ENCODE measurements at regions not wholly inside any gene's neighbourhood (a gene's known extent, or its start where the extent isn't known, plus 50 kb on each side); places are given as distances from the start of the nearest gene placed in this dataset.
"Not testable (repeated sequence)": the region's sequence is repeated elsewhere in the genome, so short reads cannot be mapped to it uniquely, and the experiment has no call there.

DNA sequence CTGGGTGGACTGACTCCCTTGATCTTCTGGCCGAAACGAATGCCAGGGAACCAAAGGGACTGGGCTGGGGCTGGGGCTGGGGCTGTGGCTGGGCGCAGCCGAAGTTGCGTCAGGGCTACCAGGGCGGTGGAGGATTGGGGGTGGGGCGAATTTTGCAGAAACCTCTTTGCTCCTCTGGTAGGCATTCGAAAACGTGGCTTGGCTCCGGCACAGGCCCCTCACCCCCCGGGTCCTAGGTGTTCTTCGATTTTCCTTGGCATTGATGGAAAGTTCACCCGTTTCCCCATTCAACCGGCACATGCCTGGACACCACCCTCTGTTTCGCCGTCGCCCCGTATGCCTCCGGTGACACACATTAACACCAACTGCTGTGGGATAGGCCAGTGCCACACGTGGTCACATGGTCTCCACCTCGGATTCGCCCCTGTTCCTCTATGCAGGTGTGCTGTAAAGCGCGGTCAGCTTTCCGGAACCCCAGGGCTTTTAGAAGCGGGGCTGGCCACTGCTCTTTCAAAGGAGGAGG is 477.1 kb downstream of the SPATA31A7 start:
- H3K9me3 Mint-ChIP-seq (ENCODE audit: unreplicated experiment): peaks cover 10% of the 10 kb centered on the region
- H3K4me1 Mint-ChIP-seq (ENCODE audit: unreplicated experiment): no peaks in the 10 kb centered on the region
- H3K36me3 Mint-ChIP-seq (ENCODE audit: unreplicated experiment): no peaks in the 10 kb centered on the region
- H3K4me3 Mint-ChIP-seq (ENCODE audit: unreplicated experiment): no peak overlapping the region
- H3K27ac Mint-ChIP-seq (ENCODE audit: unreplicated experiment): no peak overlapping the region
- TF ChIP-seq, protein P1, sequence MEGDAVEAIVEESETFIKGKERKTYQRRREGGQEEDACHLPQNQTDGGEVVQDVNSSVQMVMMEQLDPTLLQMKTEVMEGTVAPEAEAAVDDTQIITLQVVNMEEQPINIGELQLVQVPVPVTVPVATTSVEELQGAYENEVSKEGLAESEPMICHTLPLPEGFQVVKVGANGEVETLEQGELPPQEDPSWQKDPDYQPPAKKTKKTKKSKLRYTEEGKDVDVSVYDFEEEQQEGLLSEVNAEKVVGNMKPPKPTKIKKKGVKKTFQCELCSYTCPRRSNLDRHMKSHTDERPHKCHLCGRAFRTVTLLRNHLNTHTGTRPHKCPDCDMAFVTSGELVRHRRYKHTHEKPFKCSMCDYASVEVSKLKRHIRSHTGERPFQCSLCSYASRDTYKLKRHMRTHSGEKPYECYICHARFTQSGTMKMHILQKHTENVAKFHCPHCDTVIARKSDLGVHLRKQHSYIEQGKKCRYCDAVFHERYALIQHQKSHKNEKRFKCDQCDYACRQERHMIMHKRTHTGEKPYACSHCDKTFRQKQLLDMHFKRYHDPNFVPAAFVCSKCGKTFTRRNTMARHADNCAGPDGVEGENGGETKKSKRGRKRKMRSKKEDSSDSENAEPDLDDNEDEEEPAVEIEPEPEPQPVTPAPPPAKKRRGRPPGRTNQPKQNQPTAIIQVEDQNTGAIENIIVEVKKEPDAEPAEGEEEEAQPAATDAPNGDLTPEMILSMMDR (IDR thresholded peaks at IDR 0.05): no peak
- H3K27me3 Mint-ChIP-seq (ENCODE audit: unreplicated experiment): no peaks in the 10 kb centered on the region
- DNase-seq (ENCODE audit: extremely low spot score, unreplicated experiment): peak; percentile 78

DNA sequence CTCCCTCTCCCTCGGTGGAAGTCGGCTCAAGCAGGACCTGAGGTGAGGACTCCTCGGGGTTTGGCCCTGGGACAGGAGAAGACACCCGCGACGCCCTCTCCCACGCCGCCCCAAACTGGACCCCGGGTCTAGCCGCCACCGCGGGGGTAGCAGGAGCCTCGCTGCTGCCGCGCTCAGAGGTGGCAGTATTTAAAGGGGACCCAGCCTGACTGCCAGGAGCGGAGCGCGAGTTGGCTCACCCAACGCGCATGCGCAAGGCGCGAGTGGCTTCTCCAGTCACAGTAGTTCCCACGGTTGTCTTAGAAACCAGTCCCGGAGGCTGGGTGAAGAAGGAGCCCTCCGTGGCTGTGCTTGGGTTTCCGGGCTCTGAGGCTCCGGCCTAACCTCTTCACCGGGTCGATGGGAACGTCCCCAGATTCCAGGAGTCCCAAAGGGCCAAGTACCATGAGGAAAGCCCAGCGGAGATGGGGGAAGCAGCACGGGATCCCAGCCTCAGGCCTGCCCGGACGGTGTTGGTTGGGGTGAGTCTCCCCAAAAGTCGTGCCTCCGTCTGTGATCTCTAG is 477.8 kb downstream of the SPATA31A7 start:
- H3K27me3 Mint-ChIP-seq (ENCODE audit: unreplicated experiment): no peaks in the 10 kb centered on the region
- peak; percentile 83 for DNase-seq (ENCODE audit: extremely low spot score, unreplicated experiment)
- H3K9me3 Mint-ChIP-seq (ENCODE audit: unreplicated experiment): peaks cover 10% of the 10 kb centered on the region
- no peak overlapping the region for H3K4me3 Mint-ChIP-seq (ENCODE audit: unreplicated experiment)
- TF ChIP-seq, protein P1 (IDR thresholded peaks at IDR 0.05): no peak
- no peak overlapping the region for H3K27ac Mint-ChIP-seq (ENCODE audit: unreplicated experiment)
- H3K36me3 Mint-ChIP-seq (ENCODE audit: unreplicated experiment): no peaks in the 10 kb centered on the region
- H3K4me1 Mint-ChIP-seq (ENCODE audit: unreplicated experiment): no peaks in the 10 kb centered on the region

DNA sequence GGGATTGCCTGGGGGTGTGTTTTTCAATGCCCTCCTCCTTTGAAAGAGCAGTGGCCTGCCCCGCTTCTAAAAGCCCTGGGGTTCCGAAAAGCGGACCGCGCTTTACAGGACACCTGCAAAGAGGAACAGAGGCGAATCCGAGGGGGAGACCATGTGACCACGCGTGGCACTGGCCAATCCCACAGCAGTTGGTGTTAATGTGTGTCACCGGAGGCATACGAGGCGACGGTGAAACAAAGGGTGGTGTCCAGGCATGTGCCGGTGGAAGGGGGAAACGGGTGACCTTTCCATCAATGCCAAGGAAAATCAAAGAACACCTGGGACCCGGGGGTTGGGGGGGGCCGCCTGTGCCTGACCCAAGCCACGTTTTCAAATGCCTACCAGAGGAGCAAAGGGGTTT is 478.4 kb downstream of the SPATA31A7 start:
- not testable (repeated sequence) for H3K4me3 Mint-ChIP-seq (ENCODE audit: unreplicated experiment); H3K27ac Mint-ChIP-seq (ENCODE audit: unreplicated experiment); H3K4me1 Mint-ChIP-seq (ENCODE audit: unreplicated experiment); H3K36me3 Mint-ChIP-seq (ENCODE audit: unreplicated experiment); H3K27me3 Mint-ChIP-seq (ENCODE audit: unreplicated experiment)
- peaks cover 10% of the 10 kb centered on the region for H3K9me3 Mint-ChIP-seq (ENCODE audit: unreplicated experiment)
- DNase-seq (ENCODE audit: extremely low spot score, unreplicated experiment): peak; percentile 73

DNA sequence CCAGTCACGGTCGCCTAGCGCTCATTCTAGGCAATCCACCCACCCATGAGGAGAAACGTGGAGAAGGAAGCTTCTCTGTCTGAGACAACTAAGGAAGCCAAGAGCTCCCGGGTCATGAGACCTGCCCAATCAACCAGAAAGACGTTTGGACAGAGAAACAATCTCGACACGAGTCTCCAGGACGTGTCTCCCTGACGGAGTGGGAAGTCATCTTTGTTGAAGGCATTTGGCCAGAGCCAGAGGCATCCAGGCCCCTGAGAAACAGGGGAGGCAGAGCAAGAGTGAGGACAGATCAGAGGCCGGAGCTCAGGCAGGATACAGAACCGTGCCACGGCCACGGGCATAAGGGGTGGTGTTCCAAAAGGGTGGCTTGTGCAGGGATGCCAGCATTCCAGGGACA is 479.0 kb downstream of the SPATA31A7 start:
- no peaks in the 10 kb centered on the region for H3K36me3 Mint-ChIP-seq (ENCODE audit: unreplicated experiment)
- H3K27ac Mint-ChIP-seq (ENCODE audit: unreplicated experiment): no peak overlapping the region
- no peaks in the 10 kb centered on the region for H3K4me1 Mint-ChIP-seq (ENCODE audit: unreplicated experiment)
- no peak overlapping the region for H3K4me3 Mint-ChIP-seq (ENCODE audit: unreplicated experiment)
- peaks cover 10% of the 10 kb centered on the region for H3K9me3 Mint-ChIP-seq (ENCODE audit: unreplicated experiment)
- no peaks in the 10 kb centered on the region for H3K27me3 Mint-ChIP-seq (ENCODE audit: unreplicated experiment)
- TF ChIP-seq, protein P1 (IDR thresholded peaks at IDR 0.05): no peak
- no peak for DNase-seq (ENCODE audit: extremely low spot score, unreplicated experiment)

DNA sequence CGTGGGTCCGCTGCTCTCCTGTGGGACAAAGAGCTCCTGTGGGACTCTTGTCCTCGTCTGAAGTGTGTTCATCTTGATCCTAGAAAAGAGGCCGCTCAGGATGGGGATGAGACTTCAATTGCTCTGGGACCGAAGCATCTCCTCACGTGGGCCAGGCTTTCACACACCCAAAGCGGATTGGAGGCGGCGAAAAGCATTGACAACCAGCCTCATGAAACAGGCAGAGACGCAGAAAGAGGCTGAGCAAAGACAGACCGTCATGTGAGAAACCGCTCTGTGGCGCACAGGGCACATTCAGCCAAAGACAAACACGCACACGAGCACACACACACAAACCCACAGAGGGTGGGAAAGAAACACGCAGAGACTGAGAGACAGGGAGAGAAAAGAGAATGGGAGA is 479.5 kb downstream of the SPATA31A7 start:
- H3K27me3 Mint-ChIP-seq (ENCODE audit: unreplicated experiment): no peaks in the 10 kb centered on the region
- DNase-seq (ENCODE audit: extremely low spot score, unreplicated experiment): peak; percentile 68
- TF ChIP-seq, protein P1 (IDR thresholded peaks at IDR 0.05): no peak
- H3K4me3 Mint-ChIP-seq (ENCODE audit: unreplicated experiment): no peak overlapping the region
- H3K27ac Mint-ChIP-seq (ENCODE audit: unreplicated experiment): no peak overlapping the region
- no peaks in the 10 kb centered on the region for H3K36me3 Mint-ChIP-seq (ENCODE audit: unreplicated experiment)
- H3K9me3 Mint-ChIP-seq (ENCODE audit: unreplicated experiment): peaks cover 10% of the 10 kb centered on the region
- H3K4me1 Mint-ChIP-seq (ENCODE audit: unreplicated experiment): no peaks in the 10 kb centered on the region

DNA sequence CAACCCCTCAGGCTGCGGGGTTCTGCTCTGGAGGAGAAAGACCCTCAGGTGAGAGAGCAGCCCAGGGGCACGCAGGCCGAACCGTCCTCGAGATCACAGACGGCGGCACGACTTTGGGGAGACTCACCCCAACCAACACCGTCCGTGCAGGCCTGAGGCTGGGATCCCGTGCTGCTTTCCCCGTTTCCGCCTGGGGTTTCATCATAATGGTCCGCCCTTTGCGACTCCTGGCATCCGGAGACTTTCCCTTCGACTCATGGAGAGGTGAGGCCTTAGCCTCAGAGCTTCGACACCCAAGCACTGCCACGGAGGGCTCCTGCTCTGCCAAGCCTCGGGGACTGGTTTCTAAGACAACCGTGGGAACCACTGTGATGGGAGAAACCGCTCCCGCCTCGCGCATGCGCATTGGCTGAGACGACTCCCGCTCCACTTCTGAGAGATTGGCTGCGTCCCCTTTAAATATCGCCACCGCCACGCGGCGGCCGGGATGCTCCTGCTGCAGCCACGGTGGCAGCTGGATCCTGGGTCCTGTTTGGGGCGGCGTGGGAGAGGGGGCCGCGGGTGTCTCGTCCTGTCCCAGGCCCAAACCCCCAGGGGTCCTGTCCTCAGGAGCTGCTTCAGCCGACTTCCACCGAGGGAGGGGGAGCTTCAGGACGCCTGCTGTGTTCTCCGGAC is 480.1 kb downstream of the SPATA31A7 start:
- peak; percentile 79 for DNase-seq (ENCODE audit: extremely low spot score, unreplicated experiment)
- H3K9me3 Mint-ChIP-seq (ENCODE audit: unreplicated experiment): peaks cover 10% of the 10 kb centered on the region
- H3K4me3 Mint-ChIP-seq (ENCODE audit: unreplicated experiment); H3K27me3 Mint-ChIP-seq (ENCODE audit: unreplicated experiment); H3K27ac Mint-ChIP-seq (ENCODE audit: unreplicated experiment); H3K36me3 Mint-ChIP-seq (ENCODE audit: unreplicated experiment); H3K4me1 Mint-ChIP-seq (ENCODE audit: unreplicated experiment): not testable (repeated sequence)
